ENCODE measurements at regions not wholly inside any gene's neighbourhood (a gene's known extent, or its start where the extent isn't known, plus 50 kb on each side); places are given as distances from the start of the nearest gene placed in this dataset.

GRCh38 chr13:99061411-99061810 lies 83.5 kb upstream of the DOCK9 start:
- Mint-ChIP-seq H3K9me3 (ENCODE audit: unreplicated experiment) (peaks cover 9% of the 10 kb centered on the region), H3K36me3 (ENCODE audit: insufficient read depth, unreplicated experiment) (peaks cover 6% of the 10 kb centered on the region), H3K4me1 (ENCODE audit: insufficient read depth, unreplicated experiment) (peaks cover 60% of the 10 kb centered on the region), H3K27me3 (ENCODE audit: insufficient read depth, unreplicated experiment) (no peaks in the 10 kb centered on the region), H3K4me3 (ENCODE audit: unreplicated experiment) (no peak overlapping the region), H3K27ac (ENCODE audit: low read depth, unreplicated experiment) (peak overlapping the region; percentile 66)
- ChIA-PET CTCF (interaction anchor here (1.3 kb wide), 1 partner anchor 11 kb away, joined by 3 read pairs; no protein-coding TSS in a partner anchor), POLR2A (interaction anchor here (1.2 to 1.4 kb wide), 3 partner anchors 9 to 25 kb away, joined by 5 to 6 read pairs (median 5); no protein-coding TSS in a partner anchor)
- intact Hi-C loops (cut with micrococcal nuclease), result no loop called here
- DNase-seq (ENCODE audit: unreplicated experiment), result no peak
- BruUV-seq (replicated peaks), result no TSS peak
- TF ChIP-seq CTCF (IDR thresholded peaks at IDR 0.05; ENCODE audit: unreplicated experiment), result no peak

GRCh38 chr13:99062593-99062992 lies 84.7 kb upstream of the DOCK9 start:
- peak overlapping the region; percentile 66 for H3K27ac Mint-ChIP-seq (ENCODE audit: low read depth, unreplicated experiment)
- CTCF ChIA-PET, result no interaction called here
- BruUV-seq (replicated peaks), result no TSS peak
- POLR2A ChIA-PET, result interaction anchor here (1.4 kb wide), 1 partner anchor 16 kb away, joined by 6 read pairs; no protein-coding TSS in a partner anchor
- peak; percentile 88 for DNase-seq (ENCODE audit: unreplicated experiment)
- peaks cover 61% of the 10 kb centered on the region for H3K4me1 Mint-ChIP-seq (ENCODE audit: insufficient read depth, unreplicated experiment)
- peak overlapping the region; percentile 59 for H3K4me3 Mint-ChIP-seq (ENCODE audit: unreplicated experiment)
- H3K36me3 Mint-ChIP-seq (ENCODE audit: insufficient read depth, unreplicated experiment), result peaks cover 6% of the 10 kb centered on the region
- peaks cover 17% of the 10 kb centered on the region for H3K9me3 Mint-ChIP-seq (ENCODE audit: unreplicated experiment)
- H3K27me3 Mint-ChIP-seq (ENCODE audit: insufficient read depth, unreplicated experiment), result no peaks in the 10 kb centered on the region
- no peak for TF ChIP-seq CTCF (IDR thresholded peaks at IDR 0.05; ENCODE audit: unreplicated experiment)
- intact Hi-C loops (cut with micrococcal nuclease), result no loop called here

- POLR2A ChIA-PET, result no interaction called here
- Mint-ChIP-seq H3K27ac (ENCODE audit: low read depth, unreplicated experiment) (peak overlapping the region; percentile 66), H3K36me3 (ENCODE audit: insufficient read depth, unreplicated experiment) (peaks cover 6% of the 10 kb centered on the region), H3K27me3 (ENCODE audit: insufficient read depth, unreplicated experiment) (no peaks in the 10 kb centered on the region), H3K4me1 (ENCODE audit: insufficient read depth, unreplicated experiment) (peaks cover 66% of the 10 kb centered on the region), H3K9me3 (ENCODE audit: unreplicated experiment) (peaks cover 17% of the 10 kb centered on the region), H3K4me3 (ENCODE audit: unreplicated experiment) (peak overlapping the region; percentile 59)
- CTCF ChIA-PET, result no interaction called here
- DNase-seq (ENCODE audit: unreplicated experiment), result no peak
- intact Hi-C loops (cut with micrococcal nuclease), result no loop called here
- BruUV-seq (replicated peaks), result no TSS peak
- TF ChIP-seq CTCF (IDR thresholded peaks at IDR 0.05; ENCODE audit: unreplicated experiment), result no peak
These were observed 85.3 kb upstream of the DOCK9 start for GRCh38 chr13:99063178-99063577.

- Mint-ChIP-seq H3K4me3 (ENCODE audit: unreplicated experiment) (no peak overlapping the region), H3K27ac (ENCODE audit: low read depth, unreplicated experiment) (peak overlapping the region; percentile 66), H3K4me1 (ENCODE audit: insufficient read depth, unreplicated experiment) (peaks cover 62% of the 10 kb centered on the region), H3K9me3 (ENCODE audit: unreplicated experiment) (peaks cover 17% of the 10 kb centered on the region), H3K36me3 (ENCODE audit: insufficient read depth, unreplicated experiment) (peaks cover 6% of the 10 kb centered on the region), H3K27me3 (ENCODE audit: insufficient read depth, unreplicated experiment) (no peaks in the 10 kb centered on the region)
- CTCF ChIA-PET, result interaction anchor here (0.7 to 2.2 kb wide), 4 partner anchors 19 to 536 kb away, joined by 3 to 11 read pairs (median 4); no protein-coding TSS in a partner anchor
- DNase-seq (ENCODE audit: unreplicated experiment), result peak; percentile 32
- intact Hi-C loops (cut with micrococcal nuclease), result no loop called here
- TF ChIP-seq CTCF (IDR thresholded peaks at IDR 0.05; ENCODE audit: unreplicated experiment), result no peak
- POLR2A ChIA-PET, result interaction anchor here (1.3 to 7.1 kb wide), 6 partner anchors 7 to 25 kb away, joined by 6 to 28 read pairs (median 19); no protein-coding TSS in a partner anchor
- no TSS peak for BruUV-seq (replicated peaks)
These were observed 86.1 kb upstream of the DOCK9 start for GRCh38 chr13:99063952-99064351.

Data from MCF 10A (cell line).